Neural cell (in vitro differentiated cells): ENCODE measurements at regions not wholly inside any gene's neighbourhood (a gene's known extent, or its start where the extent isn't known, plus 50 kb on each side); places are given as distances from the start of the nearest gene placed in this dataset.

Experiments
- H2AFZ ChIP-seq: fragments of 200-600, 300-800 bp; sonication (generic), shearing (Covaris generic); 2 replicates; pipeline ENCODE4 v1.6.0; 2014; ENCODE audit warnings: low read depth, mild to moderate bottlenecking, antibody characterized with exemption, low read length, moderate library complexity
- H3F3A ChIP-seq: fragments of 200-600 bp; shearing (Covaris generic); 2 replicates; pipeline ENCODE4 v1.6.1; 2016; ENCODE audit warnings: mild to moderate bottlenecking, moderate library complexity, mixed read lengths, antibody characterized with exemption, low read length; ENCODE audit not compliant: insufficient read depth, poor library complexity, severe bottlenecking
- H3K27ac ChIP-seq: fragments of 200-600, 300-800 bp; sonication (generic), shearing (Covaris generic); 2 replicates; pipeline ENCODE4 v1.5.1; 2014; ENCODE audit warnings: mild to moderate bottlenecking, low read length, moderate library complexity
- H3K27me3 ChIP-seq: fragments of 300-800, 200-600 bp; sonication (generic), shearing (Covaris generic); 2 replicates; pipeline ENCODE4 v1.6.0; 2014; ENCODE audit warnings: mild to moderate bottlenecking, low read depth, low read length, moderate library complexity; ENCODE audit not compliant: insufficient read depth
- H3K36me3 ChIP-seq: fragments of 300-800, 200-600 bp; sonication (generic), shearing (Covaris generic); 2 replicates; pipeline ENCODE4 v1.5.1; 2014; ENCODE audit warnings: mild to moderate bottlenecking, antibody characterized with exemption, low read length, moderate library complexity; ENCODE audit not compliant: insufficient read depth
- H3K4me2 ChIP-seq: fragments of 300-800, 200-600 bp; sonication (generic), shearing (Covaris generic); 2 replicates; pipeline ENCODE4 v1.6.0; 2014; ENCODE audit warnings: mild to moderate bottlenecking, low read length
- H3K4me3 ChIP-seq: fragments of 300-800, 200-600 bp; sonication (generic), shearing (Covaris generic); 2 replicates; pipeline ENCODE4 v1.5.1; 2014; ENCODE audit warnings: mild to moderate bottlenecking, low read length, moderate library complexity
- H3K79me2 ChIP-seq: fragments of 200-600 bp; shearing (Covaris generic); replicated peaks from 2 replicates; pipeline ENCODE4 v1.6.0; 2014; ENCODE audit warnings: mild to moderate bottlenecking, low read length, moderate library complexity; ENCODE audit not compliant: insufficient read depth
- H3K9ac ChIP-seq: fragments of 300-800, 200-600 bp; sonication (generic), shearing (Covaris generic); 2 replicates; pipeline ENCODE4 v1.6.1; 2016; ENCODE audit warnings: mild to moderate bottlenecking, low read length, mixed read lengths
- H3K9me2 ChIP-seq: fragments of 200-600 bp; shearing (Covaris generic); 2 replicates; pipeline ENCODE4 v1.6.1; 2016; ENCODE audit warnings: mild to moderate bottlenecking, low read length, mixed read lengths; ENCODE audit not compliant: insufficient read depth
- H3K9me3 ChIP-seq: fragments of 200-600, 300-800 bp; sonication (generic), shearing (Covaris generic); 2 replicates; pipeline ENCODE4 v1.6.1; 2016; ENCODE audit warnings: mild to moderate bottlenecking, mixed run types, low read length, moderate library complexity, mixed read lengths
- H4K20me1 ChIP-seq: fragments of 200-600 bp; shearing (Covaris generic); 2 replicates; pipeline ENCODE4 v1.6.1; 2016; ENCODE audit warnings: mild to moderate bottlenecking, mixed run types; ENCODE audit not compliant: insufficient read depth
- EP300 ChIP-seq: fragments of 450-650 bp; conservative IDR thresholded peaks from 2 replicates; pipeline ENCODE4 v1.6.1; 2014; ENCODE audit warnings: antibody characterized with exemption, mild to moderate bottlenecking, moderate library complexity; ENCODE audit not compliant: poor library complexity, severe bottlenecking
- EZH2 ChIP-seq: fragments of 200-600, 300-800 bp; shearing (Covaris generic), sonication (generic); IDR thresholded peaks from 2 replicates; pipeline ENCODE4 v1.6.1; 2014; ENCODE audit warnings: antibody characterized with exemption, low read length, borderline replicate concordance, mild to moderate bottlenecking; ENCODE audit not compliant: insufficient read depth, poor library complexity, severe bottlenecking
- MXI1 ChIP-seq: fragments of 450-650 bp; conservative IDR thresholded peaks from 2 replicates; pipeline ENCODE4 v1.6.1; 2014; ENCODE audit warnings: antibody characterized with exemption, mild to moderate bottlenecking; ENCODE audit not compliant: poor library complexity, severe bottlenecking
- POLR2AphosphoS5 ChIP-seq: IDR thresholded peaks from 2 replicates; pipeline ENCODE4 v1.6.1; 2012
- RAD21 ChIP-seq: fragments of 450-650 bp; conservative IDR thresholded peaks from 2 replicates; pipeline ENCODE4 v1.6.1; 2014; ENCODE audit warnings: antibody characterized with exemption, mild to moderate bottlenecking, moderate library complexity
- SMC3 ChIP-seq: fragments of 450-650 bp; conservative IDR thresholded peaks from 2 replicates; pipeline ENCODE4 v1.6.1; 2014; ENCODE audit warnings: antibody characterized with exemption, mild to moderate bottlenecking, moderate library complexity; ENCODE audit not compliant: poor library complexity
- TAF1 ChIP-seq: IDR thresholded peaks from 2 replicates; pipeline ENCODE4 v1.6.1; 2012; ENCODE audit warnings: low read depth
- TF ChIP-seq, protein P1 (sequence below): IDR thresholded peaks from 2 replicates; pipeline ENCODE4 v1.6.1; 2012; ENCODE audit warnings: borderline replicate concordance
- TF ChIP-seq, protein P2 (sequence below): fragments of 450-650 bp; IDR thresholded peaks from 2 replicates; pipeline ENCODE4 v1.5.1; 2014; ENCODE audit warnings: antibody characterized with exemption, mild to moderate bottlenecking, moderate library complexity; ENCODE audit not compliant: poor library complexity, severe bottlenecking

DNA sequence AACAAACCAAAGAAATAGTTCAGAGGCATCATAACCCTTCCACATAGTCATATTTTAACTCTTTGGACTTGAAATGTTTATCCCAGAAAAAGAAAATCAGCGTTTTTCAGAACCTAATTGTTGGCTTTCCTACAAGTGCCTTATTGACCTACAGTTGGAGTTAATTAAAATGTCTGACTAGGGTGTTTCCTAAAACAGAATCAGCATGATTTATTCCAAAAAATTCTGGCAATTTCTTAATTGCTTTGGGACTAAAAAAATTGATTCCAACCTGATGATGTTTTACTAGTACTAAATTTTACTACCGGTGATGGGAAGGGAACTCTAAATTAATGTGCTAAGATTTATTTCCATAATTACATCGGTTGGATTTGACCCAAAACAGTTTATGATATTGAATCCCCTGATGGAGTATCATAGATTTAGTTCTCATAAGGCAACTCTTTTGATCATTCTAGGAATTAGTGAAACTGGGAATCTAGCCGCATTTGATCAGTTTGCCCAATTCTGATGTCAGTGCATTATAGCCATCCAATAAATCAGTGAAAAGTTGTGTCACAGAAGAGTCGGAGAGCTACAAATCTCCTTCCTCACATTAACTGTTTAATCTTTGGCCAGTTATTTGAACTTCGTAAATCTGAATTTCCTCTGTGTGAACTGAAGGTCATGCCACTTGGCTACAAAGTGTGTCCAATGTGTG, 134.3 kb upstream of the DSEL start:
- Histone ChIP-seq H3K9me2 (no peaks in the 10 kb centered on the region), H3K27ac (peak overlapping the region; percentile 86), H4K20me1 (no peaks in the 10 kb centered on the region), H3K79me2 (no peaks in the 10 kb centered on the region), H3K4me3 (no peak overlapping the region), H3F3A (peaks cover 3% of the 10 kb centered on the region), H3K9ac (peak overlapping the region; percentile 21), H2AFZ (no peak overlapping the region), H3K4me2 (no peak overlapping the region), H3K36me3 (no peaks in the 10 kb centered on the region), H3K27me3 (no peaks in the 10 kb centered on the region), H3K9me3 (no peaks in the 10 kb centered on the region)
- no peak for TF ChIP-seq POLR2AphosphoS5
- no peak for TF ChIP-seq RAD21

DNA sequence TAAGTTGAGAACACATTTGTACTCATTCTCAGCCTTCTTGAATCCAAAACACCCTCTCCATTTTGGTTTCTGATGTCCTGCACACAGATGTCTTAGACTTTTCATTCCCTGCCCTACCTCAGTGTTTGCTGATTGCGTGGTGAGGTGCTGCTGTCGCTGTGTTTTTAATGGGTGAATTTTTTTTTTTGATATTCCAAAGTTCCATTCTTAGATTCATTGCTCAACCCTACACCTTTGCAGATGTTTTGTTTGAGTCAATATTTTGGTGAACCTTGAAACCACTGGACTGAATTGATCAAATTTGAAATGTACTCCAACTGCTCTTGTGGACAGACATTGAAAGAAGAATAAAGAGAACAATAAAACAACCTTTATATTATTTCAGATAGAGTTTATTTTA, 130.4 kb upstream of the DSEL start:
- no peaks in the 10 kb centered on the region for H3K27me3 ChIP-seq
- TF ChIP-seq, protein P1, sequence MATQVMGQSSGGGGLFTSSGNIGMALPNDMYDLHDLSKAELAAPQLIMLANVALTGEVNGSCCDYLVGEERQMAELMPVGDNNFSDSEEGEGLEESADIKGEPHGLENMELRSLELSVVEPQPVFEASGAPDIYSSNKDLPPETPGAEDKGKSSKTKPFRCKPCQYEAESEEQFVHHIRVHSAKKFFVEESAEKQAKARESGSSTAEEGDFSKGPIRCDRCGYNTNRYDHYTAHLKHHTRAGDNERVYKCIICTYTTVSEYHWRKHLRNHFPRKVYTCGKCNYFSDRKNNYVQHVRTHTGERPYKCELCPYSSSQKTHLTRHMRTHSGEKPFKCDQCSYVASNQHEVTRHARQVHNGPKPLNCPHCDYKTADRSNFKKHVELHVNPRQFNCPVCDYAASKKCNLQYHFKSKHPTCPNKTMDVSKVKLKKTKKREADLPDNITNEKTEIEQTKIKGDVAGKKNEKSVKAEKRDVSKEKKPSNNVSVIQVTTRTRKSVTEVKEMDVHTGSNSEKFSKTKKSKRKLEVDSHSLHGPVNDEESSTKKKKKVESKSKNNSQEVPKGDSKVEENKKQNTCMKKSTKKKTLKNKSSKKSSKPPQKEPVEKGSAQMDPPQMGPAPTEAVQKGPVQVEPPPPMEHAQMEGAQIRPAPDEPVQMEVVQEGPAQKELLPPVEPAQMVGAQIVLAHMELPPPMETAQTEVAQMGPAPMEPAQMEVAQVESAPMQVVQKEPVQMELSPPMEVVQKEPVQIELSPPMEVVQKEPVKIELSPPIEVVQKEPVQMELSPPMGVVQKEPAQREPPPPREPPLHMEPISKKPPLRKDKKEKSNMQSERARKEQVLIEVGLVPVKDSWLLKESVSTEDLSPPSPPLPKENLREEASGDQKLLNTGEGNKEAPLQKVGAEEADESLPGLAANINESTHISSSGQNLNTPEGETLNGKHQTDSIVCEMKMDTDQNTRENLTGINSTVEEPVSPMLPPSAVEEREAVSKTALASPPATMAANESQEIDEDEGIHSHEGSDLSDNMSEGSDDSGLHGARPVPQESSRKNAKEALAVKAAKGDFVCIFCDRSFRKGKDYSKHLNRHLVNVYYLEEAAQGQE, result no peak
- TF ChIP-seq SMC3 (no peak), MXI1 (no peak), RAD21 (no peak), EZH2 (no peak), EP300 (no peak), TAF1 (no peak), POLR2AphosphoS5 (no peak)
- TF ChIP-seq, protein P2, sequence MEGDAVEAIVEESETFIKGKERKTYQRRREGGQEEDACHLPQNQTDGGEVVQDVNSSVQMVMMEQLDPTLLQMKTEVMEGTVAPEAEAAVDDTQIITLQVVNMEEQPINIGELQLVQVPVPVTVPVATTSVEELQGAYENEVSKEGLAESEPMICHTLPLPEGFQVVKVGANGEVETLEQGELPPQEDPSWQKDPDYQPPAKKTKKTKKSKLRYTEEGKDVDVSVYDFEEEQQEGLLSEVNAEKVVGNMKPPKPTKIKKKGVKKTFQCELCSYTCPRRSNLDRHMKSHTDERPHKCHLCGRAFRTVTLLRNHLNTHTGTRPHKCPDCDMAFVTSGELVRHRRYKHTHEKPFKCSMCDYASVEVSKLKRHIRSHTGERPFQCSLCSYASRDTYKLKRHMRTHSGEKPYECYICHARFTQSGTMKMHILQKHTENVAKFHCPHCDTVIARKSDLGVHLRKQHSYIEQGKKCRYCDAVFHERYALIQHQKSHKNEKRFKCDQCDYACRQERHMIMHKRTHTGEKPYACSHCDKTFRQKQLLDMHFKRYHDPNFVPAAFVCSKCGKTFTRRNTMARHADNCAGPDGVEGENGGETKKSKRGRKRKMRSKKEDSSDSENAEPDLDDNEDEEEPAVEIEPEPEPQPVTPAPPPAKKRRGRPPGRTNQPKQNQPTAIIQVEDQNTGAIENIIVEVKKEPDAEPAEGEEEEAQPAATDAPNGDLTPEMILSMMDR, result no peak
- H3K79me2 ChIP-seq, result no peaks in the 10 kb centered on the region
- no peaks in the 10 kb centered on the region for H3K9me2 ChIP-seq
- H3K9ac ChIP-seq, result no peak overlapping the region
- no peak overlapping the region for H3K4me2 ChIP-seq
- H3K36me3 ChIP-seq, result no peaks in the 10 kb centered on the region
- no peak overlapping the region for H3K4me3 ChIP-seq
- H3K9me3 ChIP-seq, result no peaks in the 10 kb centered on the region
- no peak overlapping the region for H3K27ac ChIP-seq
- H4K20me1 ChIP-seq, result no peaks in the 10 kb centered on the region
- H3F3A ChIP-seq, result peaks cover 2% of the 10 kb centered on the region
- no peak overlapping the region for H2AFZ ChIP-seq
